Testis (tissue), 2 donors: ENCODE measurements at regions not wholly inside any gene's neighbourhood (a gene's known extent, or its start where the extent isn't known, plus 50 kb on each side); places are given as distances from the start of the nearest gene placed in this dataset.

Experiments
- DNase-seq: peaks from one replicate; pipeline ENCODE4 v3.0.0-alpha.2; 2019
- H3K27ac ChIP-seq, 2 donors: fragments of 200-600 bp; sonication (generic); one replicate each; pipeline ENCODE4 v1.5.1; 2019
- H3K27me3 ChIP-seq: fragments of 200-600 bp; sonication (generic); one replicate; pipeline ENCODE4 v1.5.1; 2019
- H3K36me3 ChIP-seq: fragments of 200-600 bp; sonication (generic); one replicate; pipeline ENCODE4 v1.5.1; 2017; ENCODE audit warnings: low read depth; ENCODE audit errors: missing control alignments
- H3K4me1 ChIP-seq: fragments of 200-600 bp; sonication (generic); one replicate; pipeline ENCODE4 v1.5.1; 2019
- H3K4me3 ChIP-seq, 2 donors: fragments of 200-600 bp; sonication (generic); one replicate each; pipeline ENCODE4 v1.5.1; 2017 to 2019
- H3K9me3 ChIP-seq: fragments of 200-600 bp; sonication (generic); one replicate; pipeline ENCODE4 v1.5.1; 2017
- POLR2A ChIP-seq: fragments of 450-650 bp; IDR thresholded peaks from one replicate; pipeline ENCODE4 v1.6.1; 2017; ENCODE audit warnings: antibody characterized with exemption, mild to moderate bottlenecking, moderate library complexity
- WGBS, 2 donors: methylation state at CpG; one replicate each; pipeline ENCODE4 v1.1.5; 2018; 5-methylcytosine and 5-hydroxymethylcytosine counted together
- intact Hi-C: fragments of 100-400 bp; cut with DNase I; formaldehyde crosslinking; loops from one replicate; pipeline ENCODE4 v1.15.1; 2023; ENCODE audit warnings: low total_unique reads
- TF ChIP-seq, protein P1 (sequence below), 3 experiments: fragments of 450-650 bp in 2 of 3; fragments of 200-600 bp in 1 of 3; sonication (generic) in 1 of 3; IDR thresholded peaks; one replicate each; pipeline ENCODE4 v1.5.1; 2016 to 2019; ENCODE audit warnings: antibody characterized with exemption in 3 of 3, mild to moderate bottlenecking in 2 of 3, moderate library complexity in 1 of 3

DNA sequence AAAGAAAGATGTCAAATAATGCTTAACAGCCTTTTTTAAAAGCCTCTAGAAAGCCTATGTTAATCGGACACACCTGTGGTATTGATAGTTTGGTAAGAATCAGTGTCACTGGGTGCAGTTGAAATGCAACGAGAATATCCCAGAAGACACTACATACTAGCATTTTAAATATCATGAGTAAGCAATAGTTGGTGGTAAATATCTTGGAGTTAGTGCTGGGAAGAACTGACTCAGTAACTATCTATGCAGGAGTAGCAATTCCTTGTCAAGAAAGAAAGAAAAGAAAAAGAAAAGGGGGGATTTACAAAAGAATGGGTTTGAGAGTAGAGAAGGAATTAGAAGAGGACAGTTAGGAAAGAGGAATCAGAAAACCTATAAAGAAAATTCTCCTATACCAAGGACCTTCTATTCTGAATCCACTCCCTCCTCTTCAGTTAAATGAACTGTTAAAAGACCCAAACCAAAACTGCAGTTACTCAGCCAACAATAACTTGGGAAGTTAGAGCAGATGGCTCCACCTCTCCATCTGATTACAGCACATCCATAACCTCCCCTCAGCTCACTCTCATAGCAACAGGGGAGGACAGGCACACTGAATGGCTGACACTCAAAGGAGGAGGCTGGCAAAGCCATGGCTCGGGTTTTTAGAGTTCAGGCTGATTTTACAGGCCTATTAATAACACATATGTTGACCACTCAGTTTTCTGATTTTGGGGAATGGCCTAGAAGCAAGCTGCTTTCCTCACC is 207.6 kb upstream of the MDFIC2 start:
- WGBS, 2 donors = 85 to 88% methylated on average over 3 of the region's 3 CpGs
- no peaks in the 10 kb centered on the region for H3K4me1 ChIP-seq
- no peak for TF ChIP-seq POLR2A
- TF ChIP-seq, protein P1, sequence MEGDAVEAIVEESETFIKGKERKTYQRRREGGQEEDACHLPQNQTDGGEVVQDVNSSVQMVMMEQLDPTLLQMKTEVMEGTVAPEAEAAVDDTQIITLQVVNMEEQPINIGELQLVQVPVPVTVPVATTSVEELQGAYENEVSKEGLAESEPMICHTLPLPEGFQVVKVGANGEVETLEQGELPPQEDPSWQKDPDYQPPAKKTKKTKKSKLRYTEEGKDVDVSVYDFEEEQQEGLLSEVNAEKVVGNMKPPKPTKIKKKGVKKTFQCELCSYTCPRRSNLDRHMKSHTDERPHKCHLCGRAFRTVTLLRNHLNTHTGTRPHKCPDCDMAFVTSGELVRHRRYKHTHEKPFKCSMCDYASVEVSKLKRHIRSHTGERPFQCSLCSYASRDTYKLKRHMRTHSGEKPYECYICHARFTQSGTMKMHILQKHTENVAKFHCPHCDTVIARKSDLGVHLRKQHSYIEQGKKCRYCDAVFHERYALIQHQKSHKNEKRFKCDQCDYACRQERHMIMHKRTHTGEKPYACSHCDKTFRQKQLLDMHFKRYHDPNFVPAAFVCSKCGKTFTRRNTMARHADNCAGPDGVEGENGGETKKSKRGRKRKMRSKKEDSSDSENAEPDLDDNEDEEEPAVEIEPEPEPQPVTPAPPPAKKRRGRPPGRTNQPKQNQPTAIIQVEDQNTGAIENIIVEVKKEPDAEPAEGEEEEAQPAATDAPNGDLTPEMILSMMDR (IDR thresholded peaks at IDR 0.05) = no peak
- H3K27me3 ChIP-seq = no peaks in the 10 kb centered on the region
- H3K9me3 ChIP-seq = no peaks in the 10 kb centered on the region
- H3K36me3 ChIP-seq = no peaks in the 10 kb centered on the region
- intact Hi-C loops = no loop called here
- H3K27ac ChIP-seq = no peak overlapping the region
- no peak overlapping the region for H3K4me3 ChIP-seq
- DNase-seq = no peak

DNA sequence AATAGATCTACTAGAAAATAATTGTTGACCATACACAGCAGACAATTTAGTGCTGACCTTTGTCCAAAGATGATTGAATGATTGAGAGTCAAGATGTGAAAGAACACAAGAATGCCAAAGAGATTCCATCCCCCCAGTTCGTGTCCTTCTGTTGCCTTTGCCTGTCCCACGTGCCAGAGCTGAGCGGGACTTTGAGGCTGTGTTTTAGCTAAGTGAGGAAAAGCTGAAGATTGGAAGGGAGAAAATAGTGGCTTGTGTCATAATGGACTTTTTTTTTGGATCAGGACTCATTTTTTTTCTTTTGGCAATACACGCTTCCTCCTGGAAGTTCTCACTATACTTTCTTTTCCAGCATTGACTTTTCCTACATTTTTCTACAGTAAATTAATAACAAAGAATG is 206.6 kb upstream of the MDFIC2 start:
- no peaks in the 10 kb centered on the region for H3K36me3 ChIP-seq
- DNase-seq = no peak
- no peaks in the 10 kb centered on the region for H3K27me3 ChIP-seq
- no peaks in the 10 kb centered on the region for H3K9me3 ChIP-seq
- no peak overlapping the region for H3K4me3 ChIP-seq
- TF ChIP-seq, protein P1 (IDR thresholded peaks at IDR 0.05) = no peak
- no peak for TF ChIP-seq POLR2A
- intact Hi-C loops = no loop called here
- no peaks in the 10 kb centered on the region for H3K4me1 ChIP-seq
- WGBS, 2 donors = 74 to 85% methylated on average over 4 of the region's 4 CpGs
- no peak overlapping the region for H3K27ac ChIP-seq

DNA sequence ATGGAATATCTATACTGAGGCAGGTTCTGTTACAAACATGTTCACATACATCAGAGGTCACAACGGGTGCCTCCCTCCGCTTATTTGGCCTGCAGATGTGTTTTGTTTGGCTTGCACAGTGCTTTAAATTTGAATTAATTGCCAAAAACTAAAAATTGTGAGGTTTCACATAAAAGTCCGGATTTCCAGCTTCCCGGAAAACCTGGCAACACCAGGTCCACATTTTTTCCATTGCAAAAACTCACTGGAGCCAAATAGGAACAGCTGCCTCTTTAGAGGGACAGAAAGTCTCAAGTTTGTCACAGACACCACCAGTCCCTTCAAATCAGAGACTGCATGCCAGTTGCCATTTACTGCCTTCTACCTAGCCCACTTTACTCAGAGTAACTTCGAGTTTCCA is 205.9 kb upstream of the MDFIC2 start:
- H3K4me1 ChIP-seq = no peaks in the 10 kb centered on the region

DNA sequence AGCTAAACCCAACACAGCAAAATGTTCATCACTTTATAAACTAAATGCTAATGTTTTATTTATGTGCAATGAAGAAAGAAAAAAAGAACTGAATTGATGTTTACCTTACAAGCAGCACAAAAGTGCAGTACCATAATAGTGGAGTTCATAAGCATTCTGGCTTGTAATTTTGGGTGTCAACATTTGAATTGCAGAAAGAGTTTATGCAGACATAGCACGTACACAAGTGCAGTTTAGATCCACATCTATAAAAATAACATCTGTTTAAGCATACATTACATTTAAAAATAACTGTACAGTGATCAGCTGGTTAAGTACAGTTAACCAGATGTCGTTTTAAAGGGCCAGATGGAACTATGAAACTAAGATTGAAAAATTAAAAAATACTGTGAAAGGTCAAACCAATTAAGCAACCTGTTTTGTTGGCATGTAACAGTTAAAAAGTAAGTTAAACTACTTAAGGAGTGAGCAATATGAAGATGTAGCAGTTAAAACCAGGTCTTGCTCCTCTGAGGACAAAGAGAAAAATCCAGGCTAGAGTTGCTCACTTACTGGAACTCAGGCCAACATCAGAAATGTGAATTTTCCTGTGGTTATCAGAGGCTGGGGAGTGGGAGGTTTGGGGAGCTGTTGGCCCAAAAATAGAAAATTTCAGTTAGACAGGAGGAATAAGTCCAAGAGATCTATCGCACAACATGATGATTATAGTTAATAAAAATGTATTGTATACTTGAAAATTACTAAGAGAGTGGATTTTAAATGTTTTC is 204.9 kb upstream of the MDFIC2 start:
- Histone ChIP-seq H3K36me3 (no peaks in the 10 kb centered on the region), H3K4me3 (no peak overlapping the region), H3K27me3 (no peaks in the 10 kb centered on the region), H3K4me1 (no peaks in the 10 kb centered on the region), H3K9me3 (no peaks in the 10 kb centered on the region), H3K27ac (no peak overlapping the region)
- DNase-seq = no peak
- intact Hi-C loops = no loop called here
- WGBS, 2 donors = 60 to 82% methylated on average over 3 of the region's 3 CpGs
- TF ChIP-seq, protein P1 (IDR thresholded peaks at IDR 0.05) = no peak
- no peak for TF ChIP-seq POLR2A

More for the DNA sequence above, 205.9 kb upstream of the MDFIC2 start:
- Histone ChIP-seq H3K27me3 (no peaks in the 10 kb centered on the region), H3K36me3 (no peaks in the 10 kb centered on the region), H3K9me3 (no peaks in the 10 kb centered on the region), H3K4me3 (no peak overlapping the region), H3K27ac (no peak overlapping the region)
- DNase-seq = no peak
- no peak for TF ChIP-seq POLR2A
- TF ChIP-seq, protein P1 (IDR thresholded peaks at IDR 0.05) = no peak
- 49 to 50% methylated on average over 5 of the region's 5 CpGs for WGBS, 2 donors
- intact Hi-C loops = no loop called here
